Left forelimb (tissue), 1 donor: ENCODE measurements at regions not wholly inside any gene's neighbourhood (a gene's known extent, or its start where the extent isn't known, plus 50 kb on each side); places are given as distances from the start of the nearest gene placed in this dataset.

Source experiments
- DNase-seq: peaks from one replicate; pipeline ENCODE4 v3.0.0-alpha.2; 2018; ENCODE audit warnings: low spot score

DNA sequence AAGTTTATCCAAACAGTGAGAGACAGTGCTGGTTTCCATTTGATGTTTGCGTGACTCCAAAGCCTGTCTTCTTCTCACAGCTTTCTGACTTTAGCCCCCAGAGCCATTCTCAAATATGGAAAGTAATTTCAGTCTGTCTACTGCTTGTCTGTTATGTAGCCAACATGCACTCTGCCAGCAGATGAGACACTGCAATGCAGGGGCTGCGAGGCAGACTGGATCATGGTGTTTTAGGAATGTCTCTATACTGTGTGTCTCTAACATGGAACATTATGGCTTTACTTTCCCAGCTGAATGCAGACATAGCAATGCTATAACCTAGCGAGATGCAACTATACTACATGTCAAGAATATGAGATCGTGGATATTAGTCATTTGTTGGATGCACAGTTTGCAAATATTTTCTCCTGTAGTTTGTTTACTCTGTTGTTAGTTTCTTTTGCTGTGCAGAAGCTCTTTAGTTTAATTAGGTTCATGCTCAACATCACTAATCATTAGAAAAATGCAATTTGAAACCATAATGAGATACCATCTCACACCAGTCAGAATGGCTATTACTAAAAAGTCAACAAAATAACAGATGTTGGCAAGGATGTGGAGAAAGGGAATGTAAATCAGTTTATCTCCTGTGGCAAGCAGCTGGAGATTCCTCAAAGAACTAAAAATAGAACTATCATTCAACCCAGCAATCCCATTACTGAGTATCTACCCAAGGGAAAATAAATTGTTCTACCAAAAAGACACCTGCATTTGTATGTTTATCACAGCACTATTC, 235.8 kb upstream of the TMTC1 start:
- no peak for DNase-seq

DNA sequence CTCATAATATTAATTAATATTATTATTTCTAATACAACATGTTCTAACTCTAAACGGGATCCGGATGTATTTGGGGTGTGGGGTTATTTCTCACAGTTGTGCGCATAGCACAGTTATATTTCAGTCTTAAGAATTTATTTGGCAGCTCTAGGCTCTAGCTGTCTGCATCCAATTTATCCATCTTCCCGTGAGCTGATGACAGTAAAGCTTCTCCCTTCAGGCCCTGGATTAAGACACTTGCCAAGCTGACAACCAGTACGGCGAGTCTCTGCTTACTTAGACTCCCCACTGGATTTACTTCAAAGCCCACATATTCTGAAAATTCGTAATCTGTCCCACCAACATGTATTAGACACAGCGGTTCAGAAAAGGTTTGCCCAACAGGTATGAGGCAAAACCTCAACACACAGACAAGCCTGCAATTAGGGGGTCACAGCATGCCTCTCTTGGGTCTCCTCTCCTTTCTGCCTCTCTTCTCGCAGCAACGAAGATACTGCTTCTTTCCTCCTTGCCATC, 232.9 kb upstream of the TMTC1 start:
- DNase-seq, result no peak

DNA sequence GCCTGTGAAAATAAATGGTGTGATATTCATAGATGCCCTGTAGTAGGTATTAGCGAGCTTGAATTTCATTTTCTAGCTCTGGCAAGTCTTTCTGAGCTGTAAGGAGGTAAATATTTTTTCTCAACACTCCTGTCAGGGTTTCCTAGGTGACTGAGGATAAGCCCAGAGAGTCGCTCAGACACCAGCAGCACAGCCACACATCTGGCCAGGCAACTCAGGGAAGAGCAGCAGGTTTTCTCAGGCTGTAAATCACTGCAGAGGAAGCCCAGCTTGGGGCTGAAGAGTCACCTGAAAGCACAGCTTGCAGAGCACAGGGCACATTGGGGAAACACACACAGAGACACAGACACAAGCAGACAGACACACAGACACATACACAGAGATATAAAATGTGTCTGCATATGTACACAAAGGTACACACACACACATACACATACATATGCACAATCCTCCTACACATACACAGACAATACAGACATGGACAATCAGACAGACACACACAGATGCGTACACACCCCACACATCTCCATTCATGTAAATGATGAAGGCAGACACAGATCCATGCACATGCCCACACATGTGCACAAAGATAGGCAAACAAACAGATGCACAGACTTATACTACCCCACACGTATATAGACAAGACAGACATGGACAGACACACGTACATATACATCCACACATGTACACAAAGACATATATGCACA, 232.0 kb upstream of the TMTC1 start:
- DNase-seq, result no peak

DNA sequence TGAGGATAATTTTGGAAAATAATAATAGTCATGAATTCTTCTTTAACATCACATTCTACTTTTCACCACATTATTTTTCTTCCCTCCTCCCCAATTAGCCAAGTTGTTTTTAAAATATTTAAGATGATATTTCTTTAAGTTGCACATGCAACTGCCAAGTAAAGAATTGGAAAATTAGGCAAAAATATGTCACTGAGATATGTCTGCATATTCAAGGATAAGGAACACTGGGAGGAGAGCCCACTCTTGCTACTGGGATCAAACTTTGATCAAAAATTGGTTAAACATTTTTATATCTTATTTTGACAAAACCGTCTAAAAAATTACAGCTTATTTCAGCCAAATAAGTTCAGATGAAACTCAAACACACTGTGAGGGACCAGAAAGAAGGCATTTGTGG, 231.2 kb upstream of the TMTC1 start:
- no peak for DNase-seq

DNA sequence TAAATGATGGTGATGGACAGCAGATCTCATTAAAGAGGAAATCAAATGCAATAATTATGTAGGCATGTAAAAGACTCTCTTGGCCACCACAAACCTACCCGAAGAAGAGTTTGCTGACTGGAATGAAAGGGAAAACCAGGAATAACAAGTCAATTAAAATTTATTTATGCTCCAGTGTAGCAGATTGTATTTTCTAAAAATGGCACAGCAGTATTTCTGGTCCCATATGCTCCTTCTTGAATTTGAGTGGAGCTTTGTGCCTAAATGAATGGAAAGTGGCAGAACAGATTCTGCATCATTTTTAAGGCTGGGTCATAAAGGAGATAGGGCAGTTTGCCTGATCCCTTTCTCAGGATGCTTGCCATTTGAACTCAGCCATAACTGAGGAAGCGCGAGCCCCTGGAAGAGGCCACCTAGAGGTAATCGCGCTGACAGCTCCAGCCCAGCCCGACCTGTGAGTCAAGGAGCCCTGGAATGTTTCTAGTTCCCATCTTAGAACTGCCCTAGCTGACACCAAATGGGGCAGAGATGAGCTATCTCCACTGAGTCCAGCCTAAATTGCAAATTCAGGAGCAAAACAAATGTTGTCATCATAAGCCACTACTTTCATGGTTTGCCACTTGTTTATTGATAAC, 229.2 kb upstream of the TMTC1 start:
- DNase-seq, result no peak

DNA sequence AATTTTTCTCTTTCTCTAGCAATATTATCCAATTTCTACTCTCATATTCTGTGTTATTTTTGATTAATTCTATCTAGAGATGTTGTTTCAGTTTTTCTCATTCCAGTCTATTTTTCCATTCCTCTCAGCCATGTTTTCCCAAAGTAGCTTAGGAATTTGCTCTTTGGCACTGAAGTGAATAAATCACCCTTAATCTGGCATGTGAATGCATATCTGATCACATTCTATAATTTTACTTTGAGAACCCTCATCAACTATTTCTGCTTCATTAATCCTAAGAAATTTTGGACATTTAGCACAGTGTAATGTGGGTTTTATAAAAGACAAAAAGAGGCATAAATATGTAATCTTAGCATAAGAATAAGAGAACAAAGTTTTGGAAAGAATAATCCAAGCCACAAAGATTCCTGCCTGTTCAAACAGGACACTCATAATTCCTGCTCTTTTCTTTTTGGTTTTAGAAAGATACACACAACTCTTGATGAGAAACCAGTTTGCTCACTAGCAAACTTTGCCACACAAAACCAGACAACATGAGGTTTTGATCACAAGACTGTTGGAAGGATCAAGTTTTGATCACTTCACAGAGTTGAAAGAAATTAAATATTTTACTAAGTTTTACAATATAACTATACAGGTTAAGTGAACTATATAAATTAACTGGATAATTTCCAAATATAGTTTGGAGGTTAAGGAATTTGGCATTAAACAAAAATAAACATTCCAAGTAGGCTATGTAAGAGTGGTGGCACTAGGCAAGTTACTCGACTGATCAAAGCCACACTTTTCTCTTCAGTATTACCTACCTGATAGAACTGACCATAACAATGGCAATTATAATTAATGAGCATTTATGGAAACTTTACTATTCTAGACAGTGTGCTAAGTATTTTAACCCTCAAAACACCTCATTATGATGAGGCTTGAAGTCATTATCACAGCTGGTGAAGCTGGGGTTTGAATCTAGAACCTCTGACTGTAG, 226.6 kb upstream of the TMTC1 start:
- DNase-seq, result no peak

DNA sequence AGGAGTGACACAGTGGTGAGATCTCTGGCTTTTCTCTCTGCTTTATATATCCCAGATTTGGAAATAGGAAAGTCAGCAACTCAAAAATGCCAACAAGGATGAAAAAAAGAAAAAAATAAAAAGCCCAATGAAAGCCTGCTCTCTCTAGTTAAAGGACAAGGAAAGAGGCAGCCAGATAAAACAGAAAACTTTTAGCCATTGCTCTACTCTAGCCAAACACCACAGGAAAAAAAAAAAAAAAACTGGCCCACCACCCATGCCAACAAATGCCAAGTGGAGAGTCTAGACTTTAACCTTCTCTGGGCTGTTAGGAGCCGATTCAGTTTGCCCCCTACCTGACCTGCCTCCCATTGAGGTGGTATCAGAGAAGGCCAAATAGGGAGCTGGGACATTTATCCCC, 222.3 kb upstream of the TMTC1 start:
- DNase-seq, result no peak

DNA sequence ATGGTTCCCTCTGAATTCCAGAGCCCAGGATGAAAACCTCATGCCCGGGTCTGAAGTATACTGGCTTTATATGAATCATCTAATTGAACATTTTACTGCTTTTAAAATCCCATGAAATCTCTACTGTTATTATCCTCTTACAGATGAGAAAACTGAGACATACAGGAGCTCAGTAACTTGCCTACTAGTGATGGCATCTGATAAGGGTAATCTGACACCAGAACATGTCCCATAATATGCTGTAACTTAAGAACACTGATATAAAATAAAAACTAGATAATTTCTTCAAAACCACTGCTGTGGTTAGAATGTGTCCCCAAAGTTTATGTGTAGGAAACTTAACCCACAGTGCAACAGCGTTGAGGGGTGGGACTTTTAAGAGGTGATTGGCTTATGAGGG, 219.6 kb upstream of the TMTC1 start:
- DNase-seq, result no peak

DNA sequence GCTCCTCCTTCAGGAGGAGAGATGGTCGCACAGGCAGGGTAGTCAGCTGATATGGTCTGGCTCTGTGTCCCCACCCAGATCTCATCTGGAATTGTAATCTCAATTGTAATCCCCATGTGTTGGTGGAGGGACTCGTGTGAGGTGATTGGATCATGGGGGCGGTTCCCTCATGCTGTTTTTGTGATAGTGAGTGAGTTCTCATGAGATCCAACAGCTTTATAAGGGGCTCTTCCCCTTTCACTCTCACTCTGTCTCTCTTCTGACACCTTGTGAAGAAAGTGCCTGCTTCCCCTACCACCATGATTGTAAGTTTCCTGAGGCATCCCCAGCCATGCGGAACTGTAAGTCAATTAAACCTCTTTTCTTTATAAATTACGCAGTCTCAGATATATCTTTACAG, 218.9 kb upstream of the TMTC1 start:
- DNase-seq, result no peak

DNA sequence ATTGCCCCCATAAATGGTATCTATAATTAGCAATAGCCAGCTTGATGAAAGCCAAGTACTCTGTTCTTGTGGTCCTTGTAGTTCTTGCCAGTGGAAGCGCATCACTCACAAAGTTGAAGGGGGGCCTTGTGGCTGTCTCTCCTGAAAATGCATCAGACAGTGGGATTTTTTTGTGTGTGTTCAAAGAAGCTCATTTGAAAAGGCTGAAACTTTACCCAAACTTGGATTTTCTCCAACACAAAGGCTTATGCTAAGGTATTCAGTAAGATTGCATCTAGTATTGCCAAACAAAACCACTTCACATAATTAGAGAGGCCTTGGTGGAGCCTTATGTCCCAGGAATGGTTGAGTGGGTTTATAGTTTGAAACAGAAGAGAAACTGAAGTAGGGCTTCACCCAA, 216.7 kb upstream of the TMTC1 start:
- DNase-seq, result no peak

DNA sequence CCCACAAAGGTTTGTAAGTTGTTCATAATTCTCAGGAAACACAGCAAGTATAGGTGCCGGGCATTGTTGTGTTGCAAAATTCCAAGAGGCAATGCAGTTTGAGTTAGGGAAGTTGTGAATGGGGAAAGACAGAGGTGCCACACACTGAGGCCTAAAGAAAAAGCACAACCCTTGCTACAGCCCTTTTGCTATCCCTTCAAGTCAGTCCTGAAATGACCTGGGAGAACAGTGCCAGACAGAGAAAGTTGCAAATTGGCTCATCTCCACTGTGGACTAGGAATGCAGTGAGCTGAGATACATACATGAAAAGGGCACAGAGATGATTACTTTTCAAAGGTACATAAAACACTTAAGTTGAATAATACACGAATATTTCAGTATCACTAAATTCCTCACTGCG, 213.3 kb upstream of the TMTC1 start:
- no peak for DNase-seq

DNA sequence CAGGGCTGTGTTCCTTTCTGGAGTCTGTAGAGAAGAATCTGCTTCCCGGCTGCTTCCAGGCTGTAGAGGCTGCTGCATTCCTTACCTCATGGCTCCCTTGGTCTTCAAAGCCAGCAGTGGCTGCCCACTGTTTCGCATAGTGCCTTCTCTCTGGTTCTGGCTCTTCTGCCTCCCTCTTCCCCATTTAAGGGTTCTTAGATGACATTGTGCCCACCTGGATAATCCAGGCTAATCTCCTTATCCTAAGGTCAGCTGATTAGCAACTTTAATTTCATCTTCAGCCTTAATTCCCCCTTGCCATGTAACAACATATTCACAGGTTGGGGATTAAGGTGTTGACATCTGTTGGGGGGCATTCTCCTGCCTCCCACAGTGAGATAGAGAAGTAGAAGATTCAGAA, 208.6 kb upstream of the TMTC1 start:
- DNase-seq, result no peak

DNA sequence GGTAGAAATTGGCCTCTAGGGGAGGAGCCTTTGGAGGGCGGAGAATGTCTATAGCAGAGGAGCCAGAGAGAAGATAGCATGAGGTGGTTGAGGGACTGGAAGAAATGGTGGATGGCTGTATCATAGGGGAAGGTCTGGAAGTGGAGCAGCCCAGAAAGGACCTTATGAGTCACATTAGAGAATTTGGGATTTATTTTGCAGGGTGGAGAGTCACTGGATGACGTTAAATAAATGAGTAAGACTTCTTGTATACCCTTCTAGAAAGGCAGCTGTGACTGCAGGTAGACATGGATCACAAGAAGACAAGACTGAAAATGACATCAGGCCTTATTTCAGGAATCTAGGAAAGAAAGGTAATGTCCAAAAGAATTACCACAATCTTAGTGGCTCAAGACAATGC, 208.2 kb upstream of the TMTC1 start:
- no peak for DNase-seq

DNA sequence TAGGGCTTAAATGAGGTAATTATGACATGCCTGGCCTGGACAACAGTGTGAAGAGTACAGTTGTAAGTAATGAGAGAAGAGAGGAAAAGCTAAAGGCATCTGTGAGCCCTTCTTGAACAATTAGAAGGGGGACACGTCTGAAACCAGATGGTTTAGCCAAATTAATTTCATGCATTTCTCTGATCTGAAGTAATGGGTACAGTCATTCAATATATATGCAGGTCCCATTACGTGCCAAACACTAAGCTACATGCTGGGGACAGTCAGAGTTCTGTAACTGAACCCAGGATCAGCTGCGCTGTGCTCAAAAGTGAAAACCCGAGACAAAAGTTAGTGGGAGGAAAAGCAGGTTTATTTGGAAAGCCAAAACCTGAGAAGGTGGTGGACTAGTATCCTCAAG, 207.2 kb upstream of the TMTC1 start:
- no peak for DNase-seq

DNA sequence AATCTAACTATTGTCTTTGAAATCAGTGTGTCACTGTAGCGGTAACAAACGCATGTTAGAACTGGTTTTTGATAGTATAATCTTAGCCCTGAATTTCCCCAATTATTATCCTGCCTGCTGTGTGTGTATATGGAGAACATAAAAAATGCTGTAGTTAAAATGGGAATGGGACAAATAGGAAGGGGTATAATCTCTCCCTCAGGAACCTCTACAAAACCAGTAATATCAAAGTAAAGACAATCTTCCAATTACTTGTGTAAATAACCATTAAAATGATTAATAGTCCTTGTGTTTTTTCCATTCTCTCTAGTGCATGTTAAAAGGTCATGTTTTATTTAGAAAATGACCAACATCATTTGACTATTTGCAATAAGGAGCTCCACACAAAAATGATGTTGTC, 200.1 kb upstream of the TMTC1 start:
- no peak for DNase-seq

DNA sequence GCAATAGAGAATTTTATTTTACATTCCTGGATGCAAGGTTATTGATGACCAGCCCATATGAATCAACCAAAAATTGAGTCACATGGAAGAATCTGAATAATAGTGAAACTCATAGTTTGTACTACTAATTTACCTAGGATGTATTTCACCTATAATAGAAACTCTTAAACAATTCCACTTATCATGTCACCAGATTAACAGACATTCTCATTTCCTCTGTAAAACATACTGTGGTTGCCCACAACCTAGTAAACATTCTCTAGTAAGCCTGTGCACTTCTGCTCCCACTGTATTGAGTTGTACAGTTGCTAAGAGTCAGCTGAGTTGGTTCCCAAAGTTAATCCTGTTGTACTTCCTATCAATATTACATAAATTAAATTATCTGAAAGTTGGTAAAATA, 196.6 kb upstream of the TMTC1 start:
- no peak for DNase-seq

DNA sequence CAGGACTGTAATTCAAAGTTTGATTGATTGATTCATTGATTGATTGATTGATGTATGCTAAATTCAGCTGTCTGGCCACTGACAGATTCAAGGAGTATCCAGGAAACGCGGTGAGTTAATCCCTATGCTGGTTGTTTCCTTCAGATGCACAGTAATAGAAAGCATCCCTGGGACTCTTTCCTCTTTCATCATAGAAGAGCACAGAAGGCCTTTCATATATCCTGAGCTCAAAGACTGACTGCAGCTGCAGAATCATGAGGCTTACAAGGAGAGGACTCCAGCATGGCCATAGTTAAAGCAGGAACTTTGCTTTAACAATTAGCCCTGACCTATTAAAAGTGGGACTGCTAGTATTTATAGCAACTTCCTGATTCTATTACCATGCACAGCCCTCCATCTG, 187.7 kb upstream of the TMTC1 start:
- DNase-seq, result no peak

DNA sequence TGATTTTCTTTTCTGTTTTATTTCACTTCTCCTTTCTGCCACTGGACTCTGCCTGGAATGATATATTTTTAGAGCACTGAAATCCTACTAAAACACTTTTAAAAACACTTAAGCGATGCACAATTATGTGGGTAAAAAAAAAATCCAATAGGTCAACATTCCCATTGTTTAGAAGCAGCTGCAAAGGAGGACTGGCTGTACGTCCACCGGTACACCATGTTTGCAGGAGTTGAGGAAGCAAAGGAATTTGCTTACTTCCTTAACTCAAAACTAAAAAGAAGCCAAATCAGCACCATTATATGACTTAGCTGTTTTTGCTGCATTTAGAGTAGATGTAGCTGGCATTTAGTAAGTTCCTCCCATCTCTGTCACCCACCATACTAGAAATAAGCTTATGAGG, 186.8 kb upstream of the TMTC1 start:
- no peak for DNase-seq

DNA sequence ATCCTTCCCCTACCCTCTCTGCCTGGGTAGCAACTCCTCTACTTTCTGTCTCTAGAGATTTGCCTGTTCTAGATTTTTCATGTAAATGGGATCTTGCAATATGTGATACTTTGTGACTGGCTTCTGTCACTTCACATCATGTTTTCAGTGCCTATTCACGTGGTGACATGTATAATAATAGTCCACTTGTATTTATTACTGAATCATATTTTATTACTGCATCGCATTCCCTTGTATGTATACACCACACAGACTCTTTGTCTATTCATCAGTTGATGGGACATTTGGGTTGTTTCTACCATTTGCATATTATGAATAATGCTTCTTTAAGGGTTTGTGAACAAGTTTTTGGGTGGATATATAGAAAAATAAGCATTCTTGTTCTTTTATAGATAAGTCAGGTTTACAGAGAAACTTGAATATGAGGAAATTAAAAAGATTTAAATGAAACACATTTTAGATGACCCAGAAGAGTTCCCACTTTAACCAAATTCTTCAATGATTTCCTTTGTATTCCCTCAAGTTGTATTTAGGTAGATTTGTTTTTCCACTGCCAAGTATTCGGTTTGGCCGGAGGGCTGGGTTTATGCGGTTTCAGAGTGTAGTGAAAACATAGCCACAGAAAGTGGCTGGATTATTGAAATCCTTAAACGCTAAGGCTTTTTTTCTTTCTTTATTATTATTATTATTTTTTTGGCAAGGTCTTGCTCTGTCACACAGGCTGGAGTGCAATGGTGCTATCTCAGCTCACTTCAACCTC, 178.7 kb upstream of the TMTC1 start:
- DNase-seq, result no peak

DNA sequence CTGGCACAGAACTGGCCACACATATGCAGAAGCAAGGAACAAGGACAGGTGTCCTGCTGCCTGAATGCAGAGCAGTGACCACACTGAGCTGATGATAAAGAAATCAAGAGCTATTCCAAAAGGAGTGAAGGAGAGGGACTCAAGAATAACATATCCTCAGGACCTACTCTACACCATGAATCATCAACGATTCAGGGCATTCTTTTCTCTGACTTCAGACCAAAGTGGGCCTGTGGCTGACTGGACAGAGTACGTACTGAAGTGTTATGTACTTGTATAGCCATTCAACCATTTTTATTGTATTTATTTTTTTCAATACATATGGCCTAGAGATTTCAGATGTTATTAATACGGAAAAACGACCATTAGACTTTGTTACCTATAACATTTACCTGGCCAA, 177.5 kb upstream of the TMTC1 start:
- no peak for DNase-seq

DNA sequence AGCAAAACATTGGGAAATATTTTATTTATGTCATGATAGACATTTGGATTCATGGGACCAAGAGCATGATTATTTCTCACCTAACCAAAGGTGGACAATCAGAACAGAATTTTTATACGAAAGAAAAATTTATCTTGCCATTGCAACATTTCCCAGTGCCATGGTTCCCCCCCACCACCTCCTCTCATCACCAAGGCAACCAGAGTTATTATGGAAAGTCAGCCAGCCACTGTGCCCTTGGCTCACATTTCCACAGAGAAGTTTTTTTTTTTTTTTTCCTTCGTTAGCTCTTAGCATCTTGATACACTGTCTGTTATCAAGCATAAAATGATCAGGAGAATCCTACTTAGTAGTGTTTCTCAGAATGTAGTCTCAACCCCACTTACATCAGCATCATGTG, 176.4 kb upstream of the TMTC1 start:
- no peak for DNase-seq
